ENCODE measurements at regions not wholly inside any gene's neighbourhood (a gene's known extent, or its start where the extent isn't known, plus 50 kb on each side); places are given as distances from the start of the nearest gene placed in this dataset.
A peak's percentile ranks its signal among the peaks of the same experiment; 100 is the strongest.

DNA sequence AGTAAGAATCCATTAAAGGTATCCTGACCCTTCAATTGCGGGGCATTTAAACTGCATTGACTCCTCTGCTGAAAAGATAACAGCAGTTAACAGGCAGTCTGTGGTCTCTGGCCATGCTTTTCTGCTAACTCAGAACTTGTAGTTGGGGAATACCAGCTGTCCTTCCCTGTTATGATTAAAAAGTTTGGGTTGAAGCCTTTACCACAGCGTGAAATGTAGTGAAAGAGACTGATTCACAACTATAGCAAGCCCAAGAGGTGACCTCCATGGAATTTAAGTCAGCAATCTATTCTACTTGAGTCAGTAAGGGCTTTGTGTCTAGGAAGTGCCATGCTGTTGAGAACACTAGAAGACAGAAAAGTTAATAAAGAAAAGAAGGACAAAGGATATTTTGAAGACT is 1037.3 kb downstream of the SI start:
- Histone ChIP-seq H3K4me2 (ENCODE audit: extremely low read depth, insufficient read depth, low read length) (no peak overlapping the region), H3K79me2 (ENCODE audit: control insufficient read depth, insufficient read depth, low read length) (no peaks in the 10 kb centered on the region), H2AFZ (ENCODE audit: low read length) (no peak overlapping the region), H3K27ac (ENCODE audit: insufficient read depth, low read length) (no peak overlapping the region), H4K20me1 (ENCODE audit: control insufficient read depth, extremely low read depth, insufficient read depth, low read length) (no peaks in the 10 kb centered on the region), H3K4me3 (replicated peaks in 1 of 4; ENCODE audit: control extremely low read depth in 1 of 4, insufficient read depth in 1 of 4, low read depth in 3 of 4, low read length in 4 of 4) (no peak overlapping the region), H3K27me3 (ENCODE audit: control insufficient read depth, insufficient read depth, low read length) (no peaks in the 10 kb centered on the region), H3K9ac (ENCODE audit: insufficient read depth, low read length) (no peak overlapping the region), H3K36me3 (ENCODE audit: control insufficient read depth, insufficient read depth, low read length) (no peaks in the 10 kb centered on the region), H3K4me1 (ENCODE audit: control insufficient read depth, extremely low read depth, insufficient read depth, low read length) (no peaks in the 10 kb centered on the region), H3K9me3 (ENCODE audit: control insufficient read depth, insufficient read depth, low read depth, low read length) (no peaks in the 10 kb centered on the region)
- TF ChIP-seq EZH2 (IDR thresholded peaks at IDR 0.05; ENCODE audit: low read length, missing control alignments) = no peak
- TF ChIP-seq, protein P1, sequence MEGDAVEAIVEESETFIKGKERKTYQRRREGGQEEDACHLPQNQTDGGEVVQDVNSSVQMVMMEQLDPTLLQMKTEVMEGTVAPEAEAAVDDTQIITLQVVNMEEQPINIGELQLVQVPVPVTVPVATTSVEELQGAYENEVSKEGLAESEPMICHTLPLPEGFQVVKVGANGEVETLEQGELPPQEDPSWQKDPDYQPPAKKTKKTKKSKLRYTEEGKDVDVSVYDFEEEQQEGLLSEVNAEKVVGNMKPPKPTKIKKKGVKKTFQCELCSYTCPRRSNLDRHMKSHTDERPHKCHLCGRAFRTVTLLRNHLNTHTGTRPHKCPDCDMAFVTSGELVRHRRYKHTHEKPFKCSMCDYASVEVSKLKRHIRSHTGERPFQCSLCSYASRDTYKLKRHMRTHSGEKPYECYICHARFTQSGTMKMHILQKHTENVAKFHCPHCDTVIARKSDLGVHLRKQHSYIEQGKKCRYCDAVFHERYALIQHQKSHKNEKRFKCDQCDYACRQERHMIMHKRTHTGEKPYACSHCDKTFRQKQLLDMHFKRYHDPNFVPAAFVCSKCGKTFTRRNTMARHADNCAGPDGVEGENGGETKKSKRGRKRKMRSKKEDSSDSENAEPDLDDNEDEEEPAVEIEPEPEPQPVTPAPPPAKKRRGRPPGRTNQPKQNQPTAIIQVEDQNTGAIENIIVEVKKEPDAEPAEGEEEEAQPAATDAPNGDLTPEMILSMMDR (conservative IDR thresholded peaks at IDR 0.05 in 1 of 2, IDR thresholded peaks at IDR 0.05 in 1 of 2; ENCODE audit: low read depth in 1 of 2, low read length in 2 of 2) = no peak
- DNase-seq (ENCODE audit: low read depth in 2 of 2) = peak in 1 of 2 donors; percentile 1

DNA sequence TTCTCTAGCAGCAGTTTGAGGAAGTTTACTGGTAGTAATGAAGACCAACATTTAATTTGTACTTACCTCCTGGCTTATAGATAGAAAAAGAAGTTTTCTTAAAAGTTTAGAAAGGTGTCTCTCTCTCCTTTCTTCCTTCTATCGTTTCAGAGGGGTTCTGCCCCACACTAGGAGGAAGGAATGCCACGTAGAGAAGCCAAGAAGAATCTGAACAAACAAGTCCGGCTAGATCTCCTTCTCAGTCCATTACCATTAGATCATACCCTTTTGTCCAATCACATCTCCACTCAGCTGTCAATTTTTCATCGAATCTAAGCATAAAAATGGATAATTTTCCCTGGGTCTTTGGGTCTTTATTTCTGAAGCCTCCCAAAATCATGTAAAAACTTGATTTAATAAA is 1048.1 kb downstream of the SI start:
- Histone ChIP-seq H3K36me3 (ENCODE audit: control insufficient read depth, insufficient read depth, low read length) (no peaks in the 10 kb centered on the region), H4K20me1 (ENCODE audit: control insufficient read depth, extremely low read depth, insufficient read depth, low read length) (no peaks in the 10 kb centered on the region), H3K4me3 (replicated peaks in 1 of 4; ENCODE audit: control extremely low read depth in 1 of 4, insufficient read depth in 1 of 4, low read depth in 3 of 4, low read length in 4 of 4) (no peak overlapping the region), H3K79me2 (ENCODE audit: control insufficient read depth, insufficient read depth, low read length) (no peaks in the 10 kb centered on the region), H2AFZ (ENCODE audit: low read length) (no peak overlapping the region), H3K9me3 (ENCODE audit: control insufficient read depth, insufficient read depth, low read depth, low read length) (no peaks in the 10 kb centered on the region), H3K27me3 (ENCODE audit: control insufficient read depth, insufficient read depth, low read length) (no peaks in the 10 kb centered on the region), H3K4me2 (ENCODE audit: extremely low read depth, insufficient read depth, low read length) (no peak overlapping the region), H3K9ac (ENCODE audit: insufficient read depth, low read length) (no peak overlapping the region), H3K4me1 (ENCODE audit: control insufficient read depth, extremely low read depth, insufficient read depth, low read length) (no peaks in the 10 kb centered on the region), H3K27ac (ENCODE audit: insufficient read depth, low read length) (no peak overlapping the region)
- TF ChIP-seq EZH2 (IDR thresholded peaks at IDR 0.05; ENCODE audit: low read length, missing control alignments) = no peak
- TF ChIP-seq, protein P1 (conservative IDR thresholded peaks at IDR 0.05 in 1 of 2, IDR thresholded peaks at IDR 0.05 in 1 of 2; ENCODE audit: low read depth in 1 of 2, low read length in 2 of 2) = no peak
- DNase-seq (ENCODE audit: low read depth in 2 of 2) = no peak

DNA sequence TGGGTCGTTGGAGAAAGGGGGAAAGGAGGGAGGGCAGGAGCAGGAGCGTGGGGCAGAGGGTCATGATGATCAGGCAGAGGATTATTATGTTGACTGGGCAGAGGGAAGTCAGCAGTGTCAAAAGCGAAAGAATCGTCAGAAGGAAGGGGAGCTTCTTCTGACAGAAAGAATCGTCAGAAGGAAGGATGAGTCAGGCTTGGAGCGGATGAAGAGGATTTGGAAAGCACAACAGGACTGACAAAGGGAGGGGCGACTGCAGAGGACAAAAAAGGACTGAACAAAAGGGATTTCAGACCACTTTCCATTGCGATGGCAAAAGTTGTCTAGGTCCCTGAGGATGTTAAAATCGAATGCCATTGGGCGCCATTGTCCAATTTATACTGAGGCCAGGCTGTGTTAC is 1053.5 kb downstream of the SI start:
- no peak overlapping the region for H2AFZ ChIP-seq (ENCODE audit: low read length)
- no peak overlapping the region for H3K27ac ChIP-seq (ENCODE audit: insufficient read depth, low read length)
- no peak overlapping the region for H3K9ac ChIP-seq (ENCODE audit: insufficient read depth, low read length)
- TF ChIP-seq EZH2 (IDR thresholded peaks at IDR 0.05; ENCODE audit: low read length, missing control alignments) = no peak
- H3K79me2 ChIP-seq (ENCODE audit: control insufficient read depth, insufficient read depth, low read length) = no peaks in the 10 kb centered on the region
- H3K4me1 ChIP-seq (ENCODE audit: control insufficient read depth, extremely low read depth, insufficient read depth, low read length) = no peaks in the 10 kb centered on the region
- no peaks in the 10 kb centered on the region for H4K20me1 ChIP-seq (ENCODE audit: control insufficient read depth, extremely low read depth, insufficient read depth, low read length)
- H3K36me3 ChIP-seq (ENCODE audit: control insufficient read depth, insufficient read depth, low read length) = no peaks in the 10 kb centered on the region
- H3K9me3 ChIP-seq (ENCODE audit: control insufficient read depth, insufficient read depth, low read depth, low read length) = no peaks in the 10 kb centered on the region
- DNase-seq (ENCODE audit: low read depth in 2 of 2) = no peak
- H3K4me2 ChIP-seq (ENCODE audit: extremely low read depth, insufficient read depth, low read length) = no peak overlapping the region
- no peaks in the 10 kb centered on the region for H3K27me3 ChIP-seq (ENCODE audit: control insufficient read depth, insufficient read depth, low read length)
- H3K4me3 ChIP-seq (replicated peaks in 1 of 4; ENCODE audit: control extremely low read depth in 1 of 4, insufficient read depth in 1 of 4, low read depth in 3 of 4, low read length in 4 of 4) = no peak overlapping the region
